ENCODE measurements at regions not wholly inside any gene's neighbourhood (a gene's known extent, or its start where the extent isn't known, plus 50 kb on each side); places are given as distances from the start of the nearest gene placed in this dataset.

DNA sequence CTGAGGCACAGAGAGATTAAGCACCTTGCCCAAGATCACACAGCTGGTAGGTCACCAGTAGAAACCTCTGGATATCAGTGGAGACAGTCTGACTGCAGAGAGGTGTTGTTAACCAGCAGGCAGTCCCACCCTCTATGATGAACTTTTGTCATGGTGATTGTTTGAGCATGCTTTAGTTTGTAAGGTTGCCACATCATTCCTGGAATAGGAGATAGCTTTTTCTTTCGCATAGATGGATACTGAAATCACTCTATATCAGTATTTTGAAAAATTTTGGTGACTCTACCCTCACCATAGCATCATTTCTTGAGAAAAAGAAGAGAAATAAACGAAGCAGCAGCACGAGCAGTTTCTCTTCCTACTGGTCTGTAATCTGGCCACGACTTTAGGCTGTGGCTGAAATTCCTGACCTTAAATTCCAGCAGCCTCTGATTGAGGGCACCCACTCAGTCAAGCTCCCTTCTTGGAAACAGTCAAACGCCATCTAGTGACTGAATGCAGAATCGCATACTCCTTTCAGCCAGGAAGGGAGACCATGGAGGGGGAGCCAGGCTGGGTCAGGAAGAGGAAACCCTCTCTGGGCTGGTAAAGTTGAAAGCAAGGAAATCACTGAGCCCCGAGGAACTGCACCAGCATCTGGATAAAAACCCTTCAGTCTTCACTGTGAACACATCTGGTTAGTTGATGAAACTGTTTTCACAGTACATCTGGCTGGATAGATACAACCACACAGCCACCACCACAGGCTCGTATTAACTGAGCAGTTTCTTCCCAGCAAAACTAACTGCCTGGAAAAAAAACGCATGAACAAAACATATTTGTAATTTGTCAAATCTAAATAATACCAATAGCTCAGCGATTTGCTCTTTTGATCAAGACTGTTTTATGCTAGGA lies 108.5 kb upstream of the XYLT1 start:
- TF ChIP-seq, protein P1, sequence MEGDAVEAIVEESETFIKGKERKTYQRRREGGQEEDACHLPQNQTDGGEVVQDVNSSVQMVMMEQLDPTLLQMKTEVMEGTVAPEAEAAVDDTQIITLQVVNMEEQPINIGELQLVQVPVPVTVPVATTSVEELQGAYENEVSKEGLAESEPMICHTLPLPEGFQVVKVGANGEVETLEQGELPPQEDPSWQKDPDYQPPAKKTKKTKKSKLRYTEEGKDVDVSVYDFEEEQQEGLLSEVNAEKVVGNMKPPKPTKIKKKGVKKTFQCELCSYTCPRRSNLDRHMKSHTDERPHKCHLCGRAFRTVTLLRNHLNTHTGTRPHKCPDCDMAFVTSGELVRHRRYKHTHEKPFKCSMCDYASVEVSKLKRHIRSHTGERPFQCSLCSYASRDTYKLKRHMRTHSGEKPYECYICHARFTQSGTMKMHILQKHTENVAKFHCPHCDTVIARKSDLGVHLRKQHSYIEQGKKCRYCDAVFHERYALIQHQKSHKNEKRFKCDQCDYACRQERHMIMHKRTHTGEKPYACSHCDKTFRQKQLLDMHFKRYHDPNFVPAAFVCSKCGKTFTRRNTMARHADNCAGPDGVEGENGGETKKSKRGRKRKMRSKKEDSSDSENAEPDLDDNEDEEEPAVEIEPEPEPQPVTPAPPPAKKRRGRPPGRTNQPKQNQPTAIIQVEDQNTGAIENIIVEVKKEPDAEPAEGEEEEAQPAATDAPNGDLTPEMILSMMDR (IDR thresholded peaks at IDR 0.05): peak; percentile 89
- no peak for TF ChIP-seq EZH2 (IDR thresholded peaks at IDR 0.05; ENCODE audit: borderline replicate concordance, insufficient read depth, low read depth, low read length, poor library complexity, severe bottlenecking)

Measured in B cell (primary cell).